Kidney epithelial cell (primary cell): ENCODE measurements at regions not wholly inside any gene's neighbourhood (a gene's known extent, or its start where the extent isn't known, plus 50 kb on each side); places are given as distances from the start of the nearest gene placed in this dataset.

Experiments used
- DNase-seq: peaks from one replicate; pipeline ENCODE4 v3.0.0-alpha.2; 2010; ENCODE audit warnings: low read depth
- H3K27me3 ChIP-seq: 2 replicates; pipeline ENCODE4 v1.6.0; 2011; ENCODE audit warnings: low read length; ENCODE audit not compliant: control insufficient read depth, insufficient read depth
- H3K36me3 ChIP-seq: 2 replicates; pipeline ENCODE4 v1.5.1; 2011; ENCODE audit warnings: low read length; ENCODE audit not compliant: control insufficient read depth, insufficient read depth
- H3K4me3 ChIP-seq: 2 replicates; pipeline ENCODE4 v1.5.1; 2011; ENCODE audit warnings: low read depth, mild to moderate bottlenecking, control low read depth, low read length
- TF ChIP-seq, protein P1 (sequence below): IDR thresholded peaks from 2 replicates; pipeline ENCODE4 v1.5.1; 2011; ENCODE audit warnings: mild to moderate bottlenecking, moderate library complexity, low read length, control low read depth, inconsistent platforms; ENCODE audit not compliant: insufficient read depth, poor library complexity, severe bottlenecking

DNA sequence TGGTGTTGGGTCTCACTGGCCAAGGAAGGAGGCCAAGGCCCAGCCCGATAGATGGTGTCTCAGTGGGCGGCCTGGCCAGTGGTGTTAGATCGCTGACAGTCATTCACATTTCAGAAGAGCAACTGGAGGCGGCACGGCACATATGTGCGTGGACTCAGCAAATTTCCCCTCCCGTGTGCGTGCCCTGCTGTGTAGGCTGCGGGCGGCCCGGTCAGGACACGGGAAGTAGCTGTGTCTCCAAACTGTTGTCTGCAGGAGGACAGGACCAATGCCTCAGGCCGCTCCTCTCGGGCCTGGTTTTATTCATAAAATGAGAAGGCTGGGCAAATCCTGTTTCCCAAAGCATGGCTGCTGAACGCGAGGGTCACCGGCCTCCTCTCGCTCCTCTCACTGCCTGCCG, 711.7 kb downstream of the BRD1 start:
- TF ChIP-seq, protein P1, sequence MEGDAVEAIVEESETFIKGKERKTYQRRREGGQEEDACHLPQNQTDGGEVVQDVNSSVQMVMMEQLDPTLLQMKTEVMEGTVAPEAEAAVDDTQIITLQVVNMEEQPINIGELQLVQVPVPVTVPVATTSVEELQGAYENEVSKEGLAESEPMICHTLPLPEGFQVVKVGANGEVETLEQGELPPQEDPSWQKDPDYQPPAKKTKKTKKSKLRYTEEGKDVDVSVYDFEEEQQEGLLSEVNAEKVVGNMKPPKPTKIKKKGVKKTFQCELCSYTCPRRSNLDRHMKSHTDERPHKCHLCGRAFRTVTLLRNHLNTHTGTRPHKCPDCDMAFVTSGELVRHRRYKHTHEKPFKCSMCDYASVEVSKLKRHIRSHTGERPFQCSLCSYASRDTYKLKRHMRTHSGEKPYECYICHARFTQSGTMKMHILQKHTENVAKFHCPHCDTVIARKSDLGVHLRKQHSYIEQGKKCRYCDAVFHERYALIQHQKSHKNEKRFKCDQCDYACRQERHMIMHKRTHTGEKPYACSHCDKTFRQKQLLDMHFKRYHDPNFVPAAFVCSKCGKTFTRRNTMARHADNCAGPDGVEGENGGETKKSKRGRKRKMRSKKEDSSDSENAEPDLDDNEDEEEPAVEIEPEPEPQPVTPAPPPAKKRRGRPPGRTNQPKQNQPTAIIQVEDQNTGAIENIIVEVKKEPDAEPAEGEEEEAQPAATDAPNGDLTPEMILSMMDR: no peak
- Histone ChIP-seq H3K4me3 (no peak overlapping the region), H3K36me3 (no peaks in the 10 kb centered on the region), H3K27me3 (no peaks in the 10 kb centered on the region)
- DNase-seq: no peak

- H3K4me3 ChIP-seq: no peak overlapping the region
- H3K27me3 ChIP-seq: no peaks in the 10 kb centered on the region
- TF ChIP-seq, protein P1: no peak
- no peak for DNase-seq
- no peaks in the 10 kb centered on the region for H3K36me3 ChIP-seq
Observed at GRCh38 chr22:49115197-49115596, 712.5 kb downstream of the BRD1 start.

DNA sequence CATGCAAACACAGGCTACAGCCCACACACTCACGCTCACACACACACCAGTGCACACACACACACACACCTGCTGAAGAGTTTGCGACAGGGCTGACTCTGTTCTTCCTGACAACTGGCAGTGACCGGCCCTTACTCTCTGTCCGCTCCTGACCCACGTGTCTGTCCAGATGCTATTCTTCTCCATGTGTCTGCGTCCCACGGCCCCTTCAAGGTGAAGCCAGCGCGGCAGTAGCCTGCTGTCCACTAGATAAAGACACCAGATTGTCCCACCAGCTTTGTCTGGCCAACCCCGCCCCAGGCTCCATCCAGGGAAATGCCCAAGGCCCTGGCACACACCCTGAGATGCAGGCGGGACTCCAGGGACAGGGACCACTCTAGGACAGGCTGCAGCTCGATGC, 713.9 kb downstream of the BRD1 start:
- TF ChIP-seq, protein P1: no peak
- no peak overlapping the region for H3K4me3 ChIP-seq
- DNase-seq: no peak
- H3K27me3 ChIP-seq: no peaks in the 10 kb centered on the region
- no peaks in the 10 kb centered on the region for H3K36me3 ChIP-seq

GRCh38 chr22:49112661-49113626, 714.7 kb downstream of the BRD1 start:
- TF ChIP-seq, protein P1: no peak
- DNase-seq: no peak
- Histone ChIP-seq H3K27me3 (no peaks in the 10 kb centered on the region), H3K4me3 (no peak overlapping the region), H3K36me3 (no peaks in the 10 kb centered on the region)

GRCh38 chr22:49112176-49112575, 715.5 kb downstream of the BRD1 start:
- Histone ChIP-seq H3K27me3 (no peaks in the 10 kb centered on the region), H3K4me3 (no peak overlapping the region), H3K36me3 (no peaks in the 10 kb centered on the region)
- DNase-seq: no peak
- TF ChIP-seq, protein P1: no peak
